PFSK-1 (cell line): ENCODE measurements at regions not wholly inside any gene's neighbourhood (a gene's known extent, or its start where the extent isn't known, plus 50 kb on each side); places are given as distances from the start of the nearest gene placed in this dataset.

Experiments used
- REST ChIP-seq, 2 experiments: IDR thresholded peaks; 2 replicates each; pipeline versions ENCODE4 v1.6.1 to v1.8.0; 2011 to 2012; ENCODE audit warnings: low read depth in 2 of 2, low read length in 2 of 2, control low read depth in 1 of 2, inconsistent platforms in 1 of 2, mild to moderate bottlenecking in 1 of 2, moderate library complexity in 1 of 2; ENCODE audit not compliant: insufficient read depth in 1 of 2
- TAF1 ChIP-seq: IDR thresholded peaks from 2 replicates; pipeline ENCODE4 v1.6.1; 2012; ENCODE audit warnings: low read length, control low read depth, borderline replicate concordance; ENCODE audit not compliant: insufficient read depth

GRCh38 chr16:55991843-55992242, 116.7 kb upstream of the CES5A start:
- TF ChIP-seq TAF1 = no peak
- TF ChIP-seq REST (IDR thresholded peaks at IDR 0.05; ENCODE audit: insufficient read depth in 1 of 2, low read depth in 2 of 2, low read length in 2 of 2) = no peak
